Left hindlimb (tissue), 1 donor: ENCODE measurements at regions not wholly inside any gene's neighbourhood (a gene's known extent, or its start where the extent isn't known, plus 50 kb on each side); places are given as distances from the start of the nearest gene placed in this dataset.

ENCODE experiments used
- DNase-seq: peaks from one replicate; pipeline ENCODE4 v3.0.0-alpha.2; 2018

GRCh38 chr5:67248703-67249589 is 52.3 kb upstream of the CD180 start:
- DNase-seq: peak; percentile 45

DNA sequence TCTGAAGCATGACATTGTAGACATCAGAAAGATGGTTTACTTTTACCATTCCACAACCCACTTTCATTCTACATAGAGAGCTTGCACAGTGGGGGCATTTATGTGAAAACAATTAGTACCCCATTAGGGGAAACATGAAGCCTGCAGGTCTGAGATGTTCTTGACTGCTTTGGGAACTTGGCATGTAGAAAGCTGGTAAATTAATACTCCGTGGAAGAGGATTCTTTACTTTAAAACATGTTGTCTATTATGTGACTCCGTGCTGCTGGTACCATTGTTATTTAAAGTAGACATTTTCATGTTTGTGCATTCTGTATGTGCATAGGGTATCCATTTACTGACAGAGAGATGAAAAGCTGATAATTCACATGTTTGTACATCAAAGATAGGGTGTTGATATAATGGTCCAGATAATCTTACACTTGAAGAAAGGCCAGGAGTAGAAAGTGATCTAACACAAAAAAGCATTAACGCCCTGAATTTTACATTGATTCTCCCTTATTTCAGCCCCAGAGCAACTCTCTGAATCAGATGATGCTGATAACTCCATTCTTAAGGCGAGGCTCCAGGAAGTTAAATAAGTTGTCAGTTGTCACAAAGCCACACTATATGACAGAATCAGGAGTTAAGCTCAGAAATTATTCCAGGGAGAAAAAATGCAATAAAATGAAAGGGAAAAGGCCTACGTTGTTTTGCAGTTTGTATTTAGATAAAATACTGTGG is 50.1 kb upstream of the CD180 start:
- no peak for DNase-seq
